ENCODE measurements at regions not wholly inside any gene's neighbourhood (a gene's known extent, or its start where the extent isn't known, plus 50 kb on each side); places are given as distances from the start of the nearest gene placed in this dataset.
"Not testable (repeated sequence)": the region's sequence is repeated elsewhere in the genome, so short reads cannot be mapped to it uniquely, and the experiment has no call there.

GRCh38 chr21:6074935-6075334 is 4446.4 kb upstream of the TPTE start:
- TF ChIP-seq POLR2A (IDR thresholded peaks at IDR 0.05) = not testable (repeated sequence)
- TF ChIP-seq, protein P1, sequence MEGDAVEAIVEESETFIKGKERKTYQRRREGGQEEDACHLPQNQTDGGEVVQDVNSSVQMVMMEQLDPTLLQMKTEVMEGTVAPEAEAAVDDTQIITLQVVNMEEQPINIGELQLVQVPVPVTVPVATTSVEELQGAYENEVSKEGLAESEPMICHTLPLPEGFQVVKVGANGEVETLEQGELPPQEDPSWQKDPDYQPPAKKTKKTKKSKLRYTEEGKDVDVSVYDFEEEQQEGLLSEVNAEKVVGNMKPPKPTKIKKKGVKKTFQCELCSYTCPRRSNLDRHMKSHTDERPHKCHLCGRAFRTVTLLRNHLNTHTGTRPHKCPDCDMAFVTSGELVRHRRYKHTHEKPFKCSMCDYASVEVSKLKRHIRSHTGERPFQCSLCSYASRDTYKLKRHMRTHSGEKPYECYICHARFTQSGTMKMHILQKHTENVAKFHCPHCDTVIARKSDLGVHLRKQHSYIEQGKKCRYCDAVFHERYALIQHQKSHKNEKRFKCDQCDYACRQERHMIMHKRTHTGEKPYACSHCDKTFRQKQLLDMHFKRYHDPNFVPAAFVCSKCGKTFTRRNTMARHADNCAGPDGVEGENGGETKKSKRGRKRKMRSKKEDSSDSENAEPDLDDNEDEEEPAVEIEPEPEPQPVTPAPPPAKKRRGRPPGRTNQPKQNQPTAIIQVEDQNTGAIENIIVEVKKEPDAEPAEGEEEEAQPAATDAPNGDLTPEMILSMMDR (IDR thresholded peaks at IDR 0.05) = not testable (repeated sequence)
